Adrenal gland (tissue), 5 donors: ENCODE measurements at regions not wholly inside any gene's neighbourhood (a gene's known extent, or its start where the extent isn't known, plus 50 kb on each side); places are given as distances from the start of the nearest gene placed in this dataset.

Source experiments
- POLR2A ChIP-seq, 2 donors: fragments of 450-650 bp; IDR thresholded peaks; one replicate each; pipeline ENCODE4 v1.6.1; 2017; ENCODE audit warnings: antibody characterized with exemption in 2 of 2, mild to moderate bottlenecking in 2 of 2, moderate library complexity in 1 of 2
- TF ChIP-seq, protein P1 (sequence below), 6 experiments: fragments of 450-650 bp in 4 of 6; fragments of 200-600 bp in 2 of 6; sonication (generic) in 1 of 6; IDR thresholded peaks; 1 replicate in 5 of 6; 2 replicates in 1 of 6; pipeline versions ENCODE4 v1.5.1 to v1.8.0; 2016 to 2021; ENCODE audit warnings: antibody characterized with exemption in 6 of 6, mild to moderate bottlenecking in 2 of 6, moderate library complexity in 1 of 6
- donor health status: DM: no; HTN: no; CAD: no.

DNA sequence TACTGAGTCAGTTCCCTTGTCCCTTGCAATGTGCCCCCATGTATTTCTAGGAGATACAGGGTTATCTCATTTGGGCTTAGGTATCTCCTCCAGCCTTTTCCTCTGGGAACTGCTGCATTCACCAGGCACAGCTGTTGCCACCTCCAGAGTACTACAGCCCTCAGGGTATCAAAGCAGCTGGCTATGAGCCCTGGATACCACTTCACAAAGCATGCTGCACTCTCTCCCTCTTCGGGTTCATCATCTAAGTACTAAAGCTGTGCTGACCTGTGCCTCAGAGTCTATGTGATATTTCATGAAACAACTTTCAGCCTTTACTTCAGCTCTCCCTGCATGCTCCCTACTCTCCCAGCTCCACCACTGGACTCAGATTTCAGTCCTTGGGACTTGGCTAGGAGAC is 62.3 kb downstream of the CCDC185 start:
- TF ChIP-seq, protein P1, sequence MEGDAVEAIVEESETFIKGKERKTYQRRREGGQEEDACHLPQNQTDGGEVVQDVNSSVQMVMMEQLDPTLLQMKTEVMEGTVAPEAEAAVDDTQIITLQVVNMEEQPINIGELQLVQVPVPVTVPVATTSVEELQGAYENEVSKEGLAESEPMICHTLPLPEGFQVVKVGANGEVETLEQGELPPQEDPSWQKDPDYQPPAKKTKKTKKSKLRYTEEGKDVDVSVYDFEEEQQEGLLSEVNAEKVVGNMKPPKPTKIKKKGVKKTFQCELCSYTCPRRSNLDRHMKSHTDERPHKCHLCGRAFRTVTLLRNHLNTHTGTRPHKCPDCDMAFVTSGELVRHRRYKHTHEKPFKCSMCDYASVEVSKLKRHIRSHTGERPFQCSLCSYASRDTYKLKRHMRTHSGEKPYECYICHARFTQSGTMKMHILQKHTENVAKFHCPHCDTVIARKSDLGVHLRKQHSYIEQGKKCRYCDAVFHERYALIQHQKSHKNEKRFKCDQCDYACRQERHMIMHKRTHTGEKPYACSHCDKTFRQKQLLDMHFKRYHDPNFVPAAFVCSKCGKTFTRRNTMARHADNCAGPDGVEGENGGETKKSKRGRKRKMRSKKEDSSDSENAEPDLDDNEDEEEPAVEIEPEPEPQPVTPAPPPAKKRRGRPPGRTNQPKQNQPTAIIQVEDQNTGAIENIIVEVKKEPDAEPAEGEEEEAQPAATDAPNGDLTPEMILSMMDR (IDR thresholded peaks at IDR 0.05) = no peak
- TF ChIP-seq POLR2A (IDR thresholded peaks at IDR 0.05) = no peak
